ENCODE measurements at regions not wholly inside any gene's neighbourhood (a gene's known extent, or its start where the extent isn't known, plus 50 kb on each side); places are given as distances from the start of the nearest gene placed in this dataset.
A peak's percentile ranks its signal among the peaks of the same experiment; 100 is the strongest.
"Not testable (repeated sequence)": the region's sequence is repeated elsewhere in the genome, so short reads cannot be mapped to it uniquely, and the experiment has no call there.

DNA sequence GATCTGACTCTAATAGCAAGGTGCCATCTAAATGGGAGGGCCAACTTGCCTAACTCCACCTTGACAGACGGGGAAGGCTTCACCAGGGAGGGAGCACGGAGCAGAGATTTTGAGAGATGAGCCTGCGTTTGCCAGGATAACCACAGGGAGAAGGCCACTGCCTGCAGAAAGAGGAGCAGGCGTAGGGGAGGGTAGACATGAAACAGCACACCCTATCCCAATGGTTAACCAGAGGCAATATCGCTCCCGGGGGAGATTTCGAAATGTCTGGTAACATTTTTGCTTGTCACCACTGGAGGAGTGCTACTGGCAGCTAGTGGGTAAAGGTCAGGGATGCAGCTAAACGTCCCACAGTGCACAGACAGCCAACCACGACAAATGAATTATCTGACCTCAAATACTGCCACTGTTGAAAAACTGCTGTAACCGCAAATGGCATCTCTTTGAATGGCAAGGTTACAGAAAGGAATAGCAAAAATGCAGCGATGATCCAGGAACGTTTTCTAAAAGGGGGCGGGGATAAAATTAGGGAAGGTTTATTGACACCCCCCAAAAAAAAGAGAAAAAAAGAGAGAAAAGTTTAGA lies 126.0 kb upstream of the ATF7IP start:
- H3K4me1 ChIP-seq (ENCODE audit: control insufficient read depth in 5 of 5, insufficient read depth in 5 of 5, low read length in 5 of 5) = peaks cover 0 to 11% (median 0%) of the 10 kb centered on the region in 5 donors
- ATAC-seq (ENCODE audit: insufficient read depth, low FRiP score) (peak; percentile 66), DNase-seq (peak; percentile 31 to 67 (median 50))
- no peaks in the 10 kb centered on the region for H3K27me3 ChIP-seq (ENCODE audit: control insufficient read depth in 3 of 3, insufficient read depth in 3 of 3, low read length in 2 of 3)
- H3K27ac ChIP-seq (ENCODE audit: low read depth in 1 of 2, low read length in 1 of 2) = peak overlapping the region in 1 of 2 donors; percentile 0
- no peak overlapping the region for H3K4me3 ChIP-seq
- H3K9me3 ChIP-seq (ENCODE audit: control insufficient read depth in 4 of 4, insufficient read depth in 3 of 4, low read length in 3 of 4) = peaks cover 0 to 9% (median 3%) of the 10 kb centered on the region in 4 donors
- 28 to 46% methylated on average over 13 of the region's 13 CpGs for WGBS, 2 donors
- no peaks in the 10 kb centered on the region for H3K36me3 ChIP-seq (ENCODE audit: control insufficient read depth in 4 of 4, insufficient read depth in 4 of 4, low read length in 4 of 4)
- TF ChIP-seq, protein P1, sequence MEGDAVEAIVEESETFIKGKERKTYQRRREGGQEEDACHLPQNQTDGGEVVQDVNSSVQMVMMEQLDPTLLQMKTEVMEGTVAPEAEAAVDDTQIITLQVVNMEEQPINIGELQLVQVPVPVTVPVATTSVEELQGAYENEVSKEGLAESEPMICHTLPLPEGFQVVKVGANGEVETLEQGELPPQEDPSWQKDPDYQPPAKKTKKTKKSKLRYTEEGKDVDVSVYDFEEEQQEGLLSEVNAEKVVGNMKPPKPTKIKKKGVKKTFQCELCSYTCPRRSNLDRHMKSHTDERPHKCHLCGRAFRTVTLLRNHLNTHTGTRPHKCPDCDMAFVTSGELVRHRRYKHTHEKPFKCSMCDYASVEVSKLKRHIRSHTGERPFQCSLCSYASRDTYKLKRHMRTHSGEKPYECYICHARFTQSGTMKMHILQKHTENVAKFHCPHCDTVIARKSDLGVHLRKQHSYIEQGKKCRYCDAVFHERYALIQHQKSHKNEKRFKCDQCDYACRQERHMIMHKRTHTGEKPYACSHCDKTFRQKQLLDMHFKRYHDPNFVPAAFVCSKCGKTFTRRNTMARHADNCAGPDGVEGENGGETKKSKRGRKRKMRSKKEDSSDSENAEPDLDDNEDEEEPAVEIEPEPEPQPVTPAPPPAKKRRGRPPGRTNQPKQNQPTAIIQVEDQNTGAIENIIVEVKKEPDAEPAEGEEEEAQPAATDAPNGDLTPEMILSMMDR (IDR thresholded peaks at IDR 0.05; ENCODE audit: control extremely low read depth, extremely low read depth) = no peak
- no peak overlapping the region for H3K9ac ChIP-seq (ENCODE audit: insufficient read depth in 1 of 2, low read length in 2 of 2)

DNA sequence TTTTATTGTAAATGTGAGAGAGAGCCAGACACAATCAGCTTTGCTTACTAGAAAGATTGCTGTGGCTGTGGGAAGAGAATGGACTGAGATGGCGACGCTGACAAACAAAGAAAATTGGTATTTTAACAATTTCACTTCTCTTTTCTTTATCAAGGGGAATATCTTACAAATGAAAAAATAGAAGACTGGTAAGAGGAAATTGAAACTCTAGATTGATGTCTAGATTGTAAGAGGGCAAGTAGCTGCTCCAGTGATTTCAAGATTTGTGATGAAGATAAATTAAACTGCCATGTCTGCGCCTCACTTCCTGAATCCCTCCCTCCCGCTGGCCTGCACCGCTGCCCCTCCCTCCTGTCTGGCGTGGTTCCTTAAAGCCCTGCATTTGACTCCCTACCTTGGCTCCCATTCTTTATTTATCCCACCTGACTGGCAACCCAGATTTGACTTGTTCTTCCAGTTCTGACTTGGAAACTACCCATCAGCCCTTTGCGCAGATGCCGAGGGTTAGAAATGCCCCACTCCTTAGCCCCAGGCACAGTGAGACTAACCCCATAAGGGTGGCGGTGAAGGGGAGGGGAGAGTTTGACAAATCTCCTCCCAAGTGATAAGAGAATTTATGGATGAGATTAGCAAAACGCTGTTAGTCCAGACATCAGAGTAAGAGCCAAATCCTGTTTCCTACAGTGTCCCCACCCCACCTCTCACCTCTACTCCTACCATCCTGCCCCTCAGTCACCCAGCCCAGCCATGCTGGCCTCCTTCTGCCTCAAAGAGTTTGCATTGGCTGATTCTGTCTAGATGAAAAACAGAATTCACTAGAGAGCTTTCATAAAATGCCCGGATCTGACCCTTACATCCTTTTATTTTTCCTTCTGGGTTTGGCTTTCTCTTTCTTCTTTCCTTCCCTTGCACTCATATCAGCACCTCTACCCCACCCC lies 125.3 kb upstream of the ATF7IP start:
- ATAC-seq (ENCODE audit: insufficient read depth, low FRiP score) (no peak), DNase-seq (peak in 1 of 3 donors; percentile 37)
- H3K27me3 ChIP-seq (ENCODE audit: control insufficient read depth in 3 of 3, insufficient read depth in 3 of 3, low read length in 2 of 3) = no peaks in the 10 kb centered on the region
- no peak overlapping the region for H3K4me3 ChIP-seq
- no peaks in the 10 kb centered on the region for H3K36me3 ChIP-seq (ENCODE audit: control insufficient read depth in 4 of 4, insufficient read depth in 4 of 4, low read length in 4 of 4)
- peaks cover 0 to 10% (median 3%) of the 10 kb centered on the region in 4 donors for H3K9me3 ChIP-seq (ENCODE audit: control insufficient read depth in 4 of 4, insufficient read depth in 3 of 4, low read length in 3 of 4)
- no peak overlapping the region for H3K9ac ChIP-seq (ENCODE audit: insufficient read depth in 1 of 2, low read length in 2 of 2)
- TF ChIP-seq, protein P1 (IDR thresholded peaks at IDR 0.05; ENCODE audit: control extremely low read depth, extremely low read depth) = no peak
- H3K27ac ChIP-seq (ENCODE audit: low read depth in 1 of 2, low read length in 1 of 2) = no peak overlapping the region
- peaks cover 0 to 11% (median 0%) of the 10 kb centered on the region in 5 donors for H3K4me1 ChIP-seq (ENCODE audit: control insufficient read depth in 5 of 5, insufficient read depth in 5 of 5, low read length in 5 of 5)
- 35 to 49% methylated on average over 11 of the region's 11 CpGs for WGBS, 2 donors

DNA sequence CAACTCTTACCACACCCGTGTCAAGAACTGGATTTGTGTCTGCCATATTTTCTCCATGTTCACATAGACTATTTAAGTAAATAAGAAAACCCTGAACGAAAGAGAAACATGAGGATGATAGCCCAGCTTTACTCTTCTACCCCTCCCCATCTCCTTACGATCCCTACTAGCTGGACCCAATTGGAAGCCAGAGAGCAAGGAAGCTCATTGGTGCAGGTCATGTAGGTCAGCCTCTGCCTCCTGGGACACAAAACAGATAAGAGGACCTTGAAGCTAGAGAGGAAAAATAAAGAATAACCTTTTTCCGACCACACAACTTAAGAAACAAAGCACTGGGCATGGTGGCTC lies 124.6 kb upstream of the ATF7IP start:
- DNase-seq = no peak
- Histone ChIP-seq H3K4me1 (ENCODE audit: control insufficient read depth in 5 of 5, insufficient read depth in 5 of 5, low read length in 5 of 5) (peaks cover 0 to 11% (median 0%) of the 10 kb centered on the region in 5 donors), H3K9me3 (ENCODE audit: control insufficient read depth in 4 of 4, insufficient read depth in 3 of 4, low read length in 3 of 4) (peaks cover 0 to 10% (median 3%) of the 10 kb centered on the region in 4 donors), H3K27ac (ENCODE audit: low read depth in 1 of 2, low read length in 1 of 2) (no peak overlapping the region), H3K27me3 (ENCODE audit: control insufficient read depth in 3 of 3, insufficient read depth in 3 of 3, low read length in 2 of 3) (no peaks in the 10 kb centered on the region), H3K36me3 (ENCODE audit: control insufficient read depth in 4 of 4, insufficient read depth in 4 of 4, low read length in 4 of 4) (no peaks in the 10 kb centered on the region), H3K9ac (ENCODE audit: insufficient read depth in 1 of 2, low read length in 2 of 2) (no peak overlapping the region), H3K4me3 (no peak overlapping the region)
- ATAC-seq (ENCODE audit: insufficient read depth, low FRiP score) = no peak
- TF ChIP-seq, protein P1 (IDR thresholded peaks at IDR 0.05; ENCODE audit: control extremely low read depth, extremely low read depth) = no peak
- 73 to 74% methylated on average over 4 of the region's 4 CpGs for WGBS, 2 donors

DNA sequence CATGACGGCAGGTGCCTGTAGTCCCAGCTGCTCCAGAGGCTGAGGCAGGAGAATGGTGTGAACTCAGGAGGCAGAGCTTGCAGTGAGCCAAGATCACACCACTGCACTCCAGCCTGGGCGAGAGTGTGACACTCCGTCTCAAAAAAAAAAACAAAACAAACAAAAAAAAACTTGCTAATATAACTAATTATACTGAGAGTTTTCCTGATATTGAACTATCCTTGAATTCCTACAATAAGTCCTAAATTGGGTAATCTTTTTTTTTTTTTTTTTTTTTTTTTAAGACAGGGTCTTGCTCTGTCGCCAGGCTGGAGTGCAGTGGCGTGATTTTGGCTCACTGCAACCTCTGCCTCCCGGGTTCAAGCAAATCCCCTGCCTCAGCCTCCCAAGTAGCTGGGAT lies 122.7 kb upstream of the ATF7IP start:
- not testable (repeated sequence) for ATAC-seq (ENCODE audit: insufficient read depth, low FRiP score); H3K36me3 ChIP-seq (ENCODE audit: control insufficient read depth in 4 of 4, insufficient read depth in 4 of 4, low read length in 4 of 4); H3K4me3 ChIP-seq; H3K27ac ChIP-seq (ENCODE audit: low read depth in 1 of 2, low read length in 1 of 2); H3K9me3 ChIP-seq (ENCODE audit: control insufficient read depth in 4 of 4, insufficient read depth in 3 of 4, low read length in 3 of 4); H3K9ac ChIP-seq (ENCODE audit: insufficient read depth in 1 of 2, low read length in 2 of 2); H3K27me3 ChIP-seq (ENCODE audit: control insufficient read depth in 3 of 3, insufficient read depth in 3 of 3, low read length in 2 of 3); DNase-seq
- peaks cover 0 to 11% (median 0%) of the 10 kb centered on the region in 5 donors for H3K4me1 ChIP-seq (ENCODE audit: control insufficient read depth in 5 of 5, insufficient read depth in 5 of 5, low read length in 5 of 5)
- WGBS, 2 donors = 96 to 99% methylated on average over 6 of the region's 6 CpGs

All from lung (tissue), 11 donors.